NCI-H1417 treated with DMSO at 0.1 percent for 48 hours (cell line): ENCODE measurements at regions not wholly inside any gene's neighbourhood (a gene's known extent, or its start where the extent isn't known, plus 50 kb on each side); places are given as distances from the start of the nearest gene placed in this dataset.

Experiments used
- DNase-seq: peaks from one replicate; lab custom pipeline; 2025; lab: John Stamatoyannopoulos, UW

DNA sequence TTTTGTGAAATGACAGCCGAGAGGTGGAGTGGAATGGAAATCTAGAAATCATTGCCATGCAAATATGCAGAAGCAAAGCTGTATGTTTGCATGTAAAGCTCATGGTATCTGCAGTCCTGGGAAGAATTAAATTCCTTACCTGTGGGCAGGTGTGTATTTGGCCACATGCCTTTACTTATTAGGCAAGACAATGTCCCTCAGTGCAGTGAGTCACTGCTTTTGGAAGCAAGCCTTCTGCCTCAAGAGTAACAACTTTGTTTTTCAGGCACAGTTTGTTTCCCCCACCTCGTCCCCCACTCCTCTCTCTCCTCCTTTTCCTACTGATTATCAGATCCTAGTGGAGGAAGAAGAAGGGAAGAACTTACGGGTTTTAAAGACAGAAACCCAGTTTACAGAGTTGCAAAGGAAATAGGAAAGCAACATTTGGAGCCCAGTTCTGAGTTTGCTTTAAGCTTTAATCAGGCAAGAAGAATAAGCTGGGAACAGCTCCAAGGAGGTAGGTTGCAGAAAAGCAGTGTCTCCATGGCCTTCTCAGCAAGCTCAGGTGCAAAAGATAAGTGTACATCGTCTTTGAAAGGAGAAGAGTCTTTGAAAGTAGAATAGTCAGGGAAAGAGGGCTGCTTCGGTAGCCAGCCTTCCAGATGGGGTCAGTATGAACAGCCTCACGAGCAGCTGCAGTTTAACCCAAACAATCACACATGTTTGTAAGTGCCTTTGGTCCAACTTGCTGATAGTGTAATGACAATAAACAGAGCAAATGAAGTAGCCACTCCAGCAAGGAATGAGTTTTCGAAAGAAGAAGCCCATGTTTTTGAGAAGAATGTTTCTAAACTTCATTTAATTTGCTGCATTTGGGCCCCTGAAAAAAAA is 190.1 kb downstream of the KLF5 start:
- DNase-seq = no peak

DNA sequence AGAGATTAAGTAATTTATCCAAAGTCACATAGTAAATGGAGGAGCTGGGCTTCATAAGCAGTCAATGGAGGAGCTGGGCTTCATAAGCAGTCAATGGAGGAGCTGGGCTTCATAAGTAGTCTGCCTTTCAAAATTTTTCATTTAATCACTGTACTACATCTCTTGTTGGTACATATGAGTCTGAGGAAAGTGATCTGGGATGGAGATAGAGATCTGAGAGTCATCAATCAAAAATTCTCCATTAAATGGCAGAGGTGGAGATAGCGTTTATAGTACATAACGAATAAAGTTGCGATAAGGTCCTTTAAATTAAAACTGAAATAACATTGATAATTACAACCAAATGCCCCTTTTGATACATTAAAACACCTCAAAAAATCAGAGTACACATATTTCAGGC is 189.3 kb downstream of the KLF5 start:
- no peak for DNase-seq

DNA sequence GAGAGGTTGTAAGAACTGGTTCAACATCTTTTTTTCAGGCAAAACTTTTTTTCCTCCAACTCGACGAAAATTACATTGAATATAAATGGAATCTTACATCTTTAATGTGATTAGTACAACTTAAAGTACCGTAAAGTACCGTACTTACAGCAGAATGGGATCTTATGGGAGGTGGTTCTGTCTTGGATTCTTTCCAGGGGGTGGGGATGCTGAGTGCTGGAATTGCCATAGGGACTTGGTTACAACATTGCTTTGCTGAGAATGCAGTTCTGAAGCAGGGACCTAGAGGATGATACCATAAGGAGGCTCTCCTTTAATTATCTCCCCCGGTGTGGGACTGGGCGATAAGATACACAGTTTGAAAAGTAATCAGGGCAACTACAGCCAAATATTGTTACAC is 186.4 kb downstream of the KLF5 start:
- no peak for DNase-seq

DNA sequence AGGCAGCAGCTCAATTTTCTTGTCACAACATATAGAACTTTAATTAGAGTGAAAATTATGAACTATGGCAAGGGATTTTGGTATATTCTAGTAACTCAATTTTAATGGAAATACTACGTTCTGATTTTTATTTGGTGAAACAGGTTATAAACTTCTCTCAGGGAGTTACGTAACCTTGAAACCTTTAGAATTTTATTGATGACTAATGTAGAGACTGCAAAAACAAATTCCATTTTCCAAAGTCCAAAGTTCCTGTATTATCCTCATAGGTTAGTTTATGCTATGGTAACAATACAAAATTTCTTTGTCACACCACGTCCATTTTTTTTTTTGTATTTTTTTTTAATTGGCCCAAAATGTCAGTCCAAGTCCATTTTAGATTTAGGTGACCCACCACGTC is 185.7 kb downstream of the KLF5 start:
- DNase-seq = no peak

DNA sequence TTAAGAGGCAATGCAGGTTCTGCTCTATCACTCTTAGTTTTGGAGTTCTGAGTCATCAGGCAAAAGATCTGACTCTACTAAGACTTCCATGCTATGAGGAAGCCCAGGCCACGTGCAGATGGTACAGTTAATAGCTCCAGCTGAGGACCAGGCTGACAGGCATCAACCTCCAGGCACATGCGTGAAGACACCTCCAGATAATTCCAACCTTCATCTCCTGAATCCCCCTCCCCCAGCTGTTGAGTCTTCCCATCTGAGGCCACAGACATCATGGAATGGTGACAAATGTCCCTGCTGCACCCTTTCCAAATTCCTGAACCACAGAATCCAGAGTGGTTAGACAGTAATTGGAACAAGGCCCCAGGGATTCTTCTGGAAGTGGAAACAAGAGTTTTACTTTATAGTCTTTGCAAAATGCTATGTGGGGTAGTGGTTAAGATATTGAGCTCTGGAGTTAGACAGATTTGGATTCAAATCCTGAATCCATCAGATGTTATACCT is 183.8 kb downstream of the KLF5 start:
- no peak for DNase-seq

DNA sequence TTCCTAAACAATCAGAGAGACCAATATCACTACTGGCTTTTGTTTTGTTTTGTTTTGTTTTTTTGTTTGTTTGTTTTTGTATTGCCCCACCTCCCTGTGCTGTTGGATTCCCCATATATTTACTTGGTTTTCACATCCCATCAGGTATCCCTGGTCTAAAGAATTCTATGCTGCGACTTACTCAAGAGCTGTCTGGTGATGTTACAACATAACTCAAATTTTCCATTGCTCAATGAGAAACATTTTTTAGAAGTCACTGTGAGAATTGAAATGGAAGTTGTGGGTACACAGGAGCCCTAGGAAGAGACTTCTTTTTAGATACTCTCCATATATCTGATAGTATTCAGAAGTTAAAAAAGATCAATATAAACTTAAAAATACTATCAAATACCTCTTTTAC is 181.4 kb downstream of the KLF5 start:
- DNase-seq = no peak

DNA sequence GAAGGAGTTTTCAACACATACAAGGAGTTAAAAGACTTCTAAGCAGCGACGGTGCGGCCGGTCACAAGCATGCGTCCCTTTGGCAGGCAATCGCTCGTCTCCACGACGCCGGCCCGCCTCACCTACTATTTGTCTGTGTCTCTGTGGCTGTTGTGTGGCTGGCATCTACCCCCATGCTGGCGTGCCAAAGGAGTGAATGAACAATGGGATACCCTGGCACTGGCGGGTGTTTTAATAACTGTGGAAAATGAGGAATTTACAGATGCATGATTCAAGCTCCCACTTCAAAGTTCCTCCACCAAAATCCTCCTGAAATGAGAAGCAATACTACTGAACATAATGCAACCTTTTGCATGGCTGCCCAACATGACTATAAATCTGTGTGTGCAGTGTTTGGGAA is 176.6 kb downstream of the KLF5 start:
- DNase-seq = no peak

DNA sequence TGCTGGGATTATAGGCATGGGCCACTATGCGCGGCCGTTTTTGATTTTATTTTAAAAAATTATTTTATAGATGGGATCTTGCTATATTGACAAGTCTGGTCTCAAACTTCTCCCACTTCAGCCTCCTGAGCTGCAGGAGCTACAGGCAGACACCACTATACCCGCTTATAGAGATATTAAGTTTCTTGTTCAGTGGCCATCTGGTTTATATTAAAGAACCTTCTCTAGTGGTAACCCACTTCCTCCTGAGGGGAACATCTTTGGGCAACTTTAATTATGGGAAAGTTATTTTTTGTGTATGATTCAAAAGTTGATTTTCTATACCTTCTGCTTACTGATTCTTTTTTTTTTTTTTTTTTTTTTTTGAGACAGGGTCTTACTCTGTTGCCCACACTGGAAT is 172.7 kb downstream of the KLF5 start:
- no peak for DNase-seq

DNA sequence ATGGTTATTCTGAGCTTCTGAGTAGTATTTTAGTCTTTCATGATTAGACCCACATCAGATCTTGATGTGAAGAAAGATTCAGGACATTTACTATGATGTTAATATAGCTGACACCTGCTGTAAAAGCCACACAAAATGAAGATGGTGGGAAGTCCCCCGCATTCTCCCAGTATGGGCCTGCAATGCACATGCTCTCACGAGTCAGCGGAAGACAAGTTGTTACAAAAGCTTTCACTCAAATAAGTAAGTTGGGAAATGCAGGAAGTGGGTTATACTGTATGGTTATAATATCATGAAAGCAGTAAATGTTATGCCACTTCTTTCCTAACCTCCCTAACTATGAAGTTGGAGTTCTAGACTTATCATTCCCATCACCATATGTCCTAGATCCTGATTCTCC is 171.9 kb downstream of the KLF5 start:
- no peak for DNase-seq

DNA sequence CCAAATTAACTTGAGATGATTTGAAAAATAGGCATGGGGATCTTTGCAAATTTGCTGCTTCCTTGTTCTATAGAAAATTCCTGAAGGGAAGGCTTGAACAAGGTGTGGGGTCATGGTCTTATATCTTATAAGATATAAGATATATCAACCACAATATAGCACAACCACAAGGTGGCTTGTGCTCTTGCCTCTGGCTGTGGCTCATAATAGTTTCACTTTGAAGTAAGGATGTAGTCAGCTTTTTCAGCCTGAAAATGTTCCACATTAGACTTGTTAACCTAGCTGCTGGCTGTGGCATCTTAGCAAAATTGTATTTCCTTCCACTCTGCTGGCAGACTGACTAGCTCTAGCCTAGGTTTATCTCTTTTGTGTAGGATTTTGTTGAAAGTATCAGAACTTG is 169.7 kb downstream of the KLF5 start:
- no peak for DNase-seq

DNA sequence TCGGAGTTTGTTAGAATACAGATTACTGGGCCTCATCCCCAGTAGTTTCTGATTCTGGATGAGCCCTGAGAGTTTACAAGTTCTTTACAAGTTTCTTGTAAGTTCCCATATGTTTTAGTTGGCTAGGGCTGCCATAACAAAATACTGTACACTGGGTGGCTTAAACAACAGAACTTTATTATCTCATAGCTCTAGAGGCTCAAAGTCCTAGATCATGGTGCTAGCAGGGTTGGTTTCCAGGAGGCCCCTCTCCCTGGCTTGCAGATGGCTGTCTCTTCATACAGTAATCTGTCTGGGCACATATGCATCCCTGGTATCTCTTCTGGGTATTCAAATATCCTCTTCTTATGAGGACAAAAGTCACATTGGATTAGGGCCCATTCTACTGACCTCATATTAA is 167.2 kb downstream of the KLF5 start:
- DNase-seq = no peak

DNA sequence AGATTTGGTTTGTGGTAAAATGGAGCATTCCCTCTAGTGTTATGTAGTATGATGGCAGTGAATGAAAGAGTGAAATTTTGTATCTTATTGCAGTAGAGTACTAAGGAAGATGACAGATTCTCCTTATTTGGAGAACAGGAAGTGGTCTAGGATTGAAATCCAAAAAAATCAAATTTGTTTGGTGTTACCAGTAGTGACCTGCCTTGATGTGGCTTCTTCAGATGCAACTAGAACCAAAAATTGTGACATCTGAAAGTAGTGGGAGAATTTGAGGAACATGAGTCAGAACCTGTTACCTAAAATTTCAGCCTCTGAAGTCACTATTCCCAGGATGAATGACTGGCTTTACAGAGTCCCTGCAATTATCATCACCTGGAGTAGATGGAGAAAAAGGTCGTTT is 165.9 kb downstream of the KLF5 start:
- DNase-seq = no peak

DNA sequence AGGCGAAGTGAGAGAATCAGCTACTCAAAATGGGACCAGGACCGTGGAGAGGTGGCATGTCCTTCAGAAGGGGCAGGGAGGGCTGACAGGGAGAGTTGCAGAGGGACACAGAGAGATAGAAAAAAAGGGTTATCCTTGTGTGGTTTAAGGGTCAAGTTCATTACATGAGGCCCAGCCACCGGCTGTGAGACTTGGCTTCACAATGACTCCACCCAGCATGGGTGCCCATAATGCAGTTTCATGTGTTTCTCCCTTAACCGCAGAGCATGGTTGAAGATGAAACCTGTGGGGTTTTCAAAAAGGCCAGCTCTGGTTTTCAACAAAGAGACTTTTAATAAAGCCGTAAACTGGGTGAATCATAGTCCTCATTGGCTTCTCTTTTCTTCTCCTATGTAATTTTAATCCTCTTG is 164.6 kb downstream of the KLF5 start:
- DNase-seq = no peak

DNA sequence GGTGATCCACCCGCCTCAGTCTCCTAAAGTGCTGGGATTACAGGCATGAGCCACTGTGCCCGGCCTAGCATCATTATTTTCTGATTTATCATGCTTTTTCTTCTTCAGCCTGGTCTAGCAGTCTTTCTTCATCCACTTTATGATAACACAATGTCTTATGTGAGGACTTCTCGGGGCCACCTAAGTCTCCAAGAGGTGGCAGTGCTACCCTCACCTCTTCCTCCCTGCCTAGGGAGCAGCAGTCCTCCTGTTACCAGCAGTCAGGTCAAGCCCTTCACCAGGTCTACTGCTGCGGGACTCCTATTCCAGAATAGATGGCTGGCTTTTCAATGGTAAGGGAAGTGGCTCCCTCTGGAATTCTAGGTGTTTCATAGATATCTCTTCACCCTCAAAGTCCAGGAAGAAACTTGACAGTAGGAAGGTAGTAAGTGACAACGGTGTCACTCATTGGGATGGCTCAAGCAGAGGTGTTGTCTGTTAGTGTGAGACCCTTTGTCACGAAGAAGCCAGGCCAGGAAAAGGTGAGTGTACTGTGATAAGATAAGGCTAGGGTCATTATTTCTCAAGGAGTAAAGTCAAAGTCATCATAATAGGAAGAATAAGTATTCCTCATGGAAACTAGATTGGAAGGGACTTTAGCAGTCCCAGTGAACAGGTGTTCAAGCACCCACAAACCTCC is 164.0 kb downstream of the KLF5 start:
- DNase-seq = no peak

DNA sequence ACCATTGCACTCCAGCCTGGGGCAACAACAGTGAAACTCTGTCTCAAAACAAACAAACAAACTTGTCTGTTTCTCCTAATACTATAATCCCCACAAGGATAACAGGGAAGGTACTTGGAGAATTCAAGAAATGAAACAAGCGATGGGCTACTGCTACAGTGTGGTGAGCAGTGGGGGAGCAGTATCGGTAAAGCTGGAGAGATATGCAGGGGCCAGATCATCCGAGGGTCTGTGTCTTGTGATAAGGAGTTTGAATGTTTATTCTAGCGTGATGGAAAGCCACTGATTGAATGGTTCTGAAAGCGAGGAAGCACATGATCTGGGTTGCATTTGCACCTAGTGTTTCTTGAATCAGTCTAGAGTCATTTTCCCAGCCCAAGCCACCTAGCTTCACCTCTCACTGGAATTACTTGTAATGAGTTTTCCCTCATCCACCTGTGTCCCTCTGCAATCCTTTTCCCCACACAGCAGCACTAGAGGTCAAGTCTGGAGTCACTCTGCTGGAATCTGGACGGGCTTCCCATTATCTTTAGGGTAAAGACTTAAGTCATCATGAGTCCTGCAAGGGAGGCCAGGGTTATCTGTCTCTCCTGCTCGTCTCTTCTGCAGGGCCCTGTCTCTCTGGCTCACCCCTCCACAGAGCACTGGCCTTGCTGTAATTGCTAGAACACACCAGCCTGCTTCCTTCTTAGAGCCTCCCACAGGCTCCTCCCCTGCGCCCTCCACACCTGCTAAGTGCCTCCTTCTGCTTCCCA is 162.3 kb downstream of the KLF5 start:
- no peak for DNase-seq

DNA sequence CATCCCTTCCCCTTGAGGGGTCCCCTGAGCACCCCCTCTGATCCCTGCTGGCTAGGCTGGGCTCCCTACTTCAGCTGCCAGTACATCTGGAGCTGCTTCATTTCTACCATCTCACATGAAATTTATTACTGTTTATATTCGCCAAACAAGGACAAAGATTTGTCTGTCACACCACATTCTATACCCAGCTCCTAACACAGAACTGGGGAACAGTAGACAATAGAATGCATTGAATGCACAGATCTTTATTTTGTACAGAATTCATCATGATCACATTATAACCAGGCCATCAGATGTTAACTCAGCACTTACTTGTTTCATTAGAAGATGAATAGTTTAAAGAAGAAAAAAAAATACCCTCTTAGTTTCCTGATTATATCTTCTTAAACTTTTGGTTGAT is 159.4 kb downstream of the KLF5 start:
- DNase-seq = no peak

DNA sequence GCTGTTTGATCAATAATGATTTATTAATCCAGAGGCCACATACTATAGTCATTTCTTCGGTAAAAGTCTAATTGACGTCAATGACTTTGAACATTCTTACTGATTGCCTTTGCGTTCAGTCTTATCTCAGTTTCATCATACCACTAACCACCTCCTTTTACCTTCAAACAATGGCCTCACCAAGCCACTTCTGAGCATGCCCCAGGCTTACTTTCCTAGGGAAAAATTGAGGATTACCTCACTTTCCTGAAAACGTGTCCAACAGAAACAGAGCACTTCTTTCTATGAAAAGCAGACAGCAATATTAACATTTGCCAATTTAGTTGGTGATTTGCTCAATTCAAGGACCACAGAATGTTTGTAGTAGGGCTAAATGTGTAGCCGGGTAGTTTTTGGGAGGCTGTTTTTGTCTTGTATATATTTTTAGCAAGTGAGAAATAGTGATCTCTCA is 157.6 kb downstream of the KLF5 start:
- DNase-seq = no peak

DNA sequence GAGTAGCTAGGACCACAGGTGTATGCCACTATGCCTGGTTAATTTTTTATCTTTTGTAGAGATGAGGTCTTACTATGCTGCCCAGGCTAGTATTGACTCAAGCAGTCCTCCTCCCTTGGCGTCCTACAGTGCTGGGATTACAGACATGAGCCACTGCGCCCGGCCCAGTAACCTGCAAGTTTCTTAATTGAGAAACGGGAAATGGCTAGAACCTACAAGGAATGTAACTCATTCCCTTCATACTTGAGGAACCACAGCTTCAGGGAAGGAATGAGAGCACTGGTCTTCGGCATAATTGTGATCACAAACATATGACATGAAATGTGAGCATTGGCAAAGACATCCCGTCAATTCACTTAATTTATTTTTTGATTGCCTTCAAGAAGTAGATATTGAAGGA is 157.0 kb downstream of the KLF5 start:
- no peak for DNase-seq

DNA sequence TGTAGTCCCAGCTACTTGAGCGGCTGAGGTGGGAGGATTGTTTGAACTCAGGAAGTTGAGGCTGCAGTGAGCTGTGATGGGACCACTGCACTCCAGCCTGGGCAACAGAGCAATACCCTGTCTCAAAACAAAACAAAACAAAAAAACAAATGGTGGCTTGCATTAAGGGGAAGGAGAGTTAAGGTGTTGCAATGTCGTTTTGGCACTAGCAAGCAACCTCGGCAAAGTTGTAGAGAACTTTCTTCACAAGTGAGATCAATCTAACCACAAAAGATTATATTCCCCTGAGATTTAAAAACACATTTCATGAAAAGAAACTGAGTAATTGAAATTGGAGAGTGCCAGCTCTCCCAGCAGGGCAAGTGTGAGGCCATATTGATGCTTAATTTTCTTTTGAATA is 153.7 kb downstream of the KLF5 start:
- DNase-seq = no peak

DNA sequence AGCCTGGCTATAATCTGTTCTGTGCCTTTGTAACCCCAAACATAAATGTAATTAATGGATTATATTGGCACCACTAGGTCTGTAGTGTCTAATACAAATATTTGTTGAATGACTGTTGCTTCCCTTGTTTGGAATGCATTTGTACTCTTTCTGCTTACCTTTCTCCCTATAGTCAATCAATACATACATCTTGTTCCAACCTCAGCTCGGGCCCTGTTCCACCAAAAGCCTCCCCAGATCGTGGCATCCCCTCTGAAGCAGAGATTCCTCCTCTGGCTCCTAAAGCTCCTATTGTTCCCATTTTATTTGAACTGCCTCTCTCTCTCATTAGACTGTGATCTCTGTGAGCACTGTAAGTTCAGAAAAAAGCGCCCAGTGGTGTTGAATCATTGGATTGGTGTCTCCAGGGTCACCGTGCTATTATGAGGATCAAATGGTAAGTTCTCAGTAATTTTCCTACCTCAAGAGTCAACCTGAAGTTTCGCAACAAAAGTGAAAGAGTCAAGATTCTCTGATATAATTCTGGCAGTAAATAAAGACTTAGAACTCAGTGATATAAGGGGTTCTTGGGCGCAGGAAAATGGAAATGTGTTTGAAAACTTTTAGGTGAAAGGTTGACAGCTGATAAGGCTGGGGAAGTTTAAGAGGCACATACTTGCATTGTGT is 151.5 kb downstream of the KLF5 start:
- no peak for DNase-seq

DNA sequence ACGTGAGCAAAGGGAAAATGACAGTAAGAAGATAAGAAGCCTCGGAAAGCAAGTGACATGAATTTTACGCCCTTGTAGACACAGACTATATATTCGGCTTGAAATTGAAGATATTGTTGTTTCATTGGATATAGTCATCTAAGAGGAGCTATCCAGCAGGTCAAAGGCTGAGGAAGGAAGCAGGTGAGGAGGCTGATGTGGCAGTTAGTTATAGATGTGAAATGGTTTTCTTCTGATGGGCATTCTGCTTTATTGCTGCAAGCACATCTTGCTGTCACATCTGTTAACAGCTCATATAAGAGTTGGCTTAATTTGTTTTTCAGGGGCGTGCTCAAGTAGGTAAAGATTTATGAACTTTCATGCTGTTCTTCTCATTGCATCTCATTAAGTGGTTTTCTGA is 146.1 kb downstream of the KLF5 start:
- no peak for DNase-seq

DNA sequence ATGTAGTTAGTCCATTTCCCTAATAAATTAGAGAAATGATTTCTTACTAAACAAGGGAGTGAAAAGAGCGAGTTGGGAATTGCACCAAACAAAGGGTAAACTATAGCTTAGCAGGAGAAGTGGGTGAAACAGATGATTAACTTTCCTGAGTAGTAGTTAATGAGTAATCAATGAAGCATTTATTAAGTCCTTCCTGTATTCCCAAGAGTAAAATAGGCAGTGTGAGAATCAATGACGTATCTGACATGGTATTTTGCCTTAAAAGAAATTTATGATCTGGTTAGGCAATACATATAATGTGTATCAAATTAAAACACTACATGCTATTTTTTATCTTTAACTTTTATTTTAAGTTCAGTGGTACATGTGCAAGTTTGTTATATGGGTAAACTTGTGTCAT is 142.8 kb downstream of the KLF5 start:
- no peak for DNase-seq
